ENCODE measurements at regions not wholly inside any gene's neighbourhood (a gene's known extent, or its start where the extent isn't known, plus 50 kb on each side); places are given as distances from the start of the nearest gene placed in this dataset.

DNA sequence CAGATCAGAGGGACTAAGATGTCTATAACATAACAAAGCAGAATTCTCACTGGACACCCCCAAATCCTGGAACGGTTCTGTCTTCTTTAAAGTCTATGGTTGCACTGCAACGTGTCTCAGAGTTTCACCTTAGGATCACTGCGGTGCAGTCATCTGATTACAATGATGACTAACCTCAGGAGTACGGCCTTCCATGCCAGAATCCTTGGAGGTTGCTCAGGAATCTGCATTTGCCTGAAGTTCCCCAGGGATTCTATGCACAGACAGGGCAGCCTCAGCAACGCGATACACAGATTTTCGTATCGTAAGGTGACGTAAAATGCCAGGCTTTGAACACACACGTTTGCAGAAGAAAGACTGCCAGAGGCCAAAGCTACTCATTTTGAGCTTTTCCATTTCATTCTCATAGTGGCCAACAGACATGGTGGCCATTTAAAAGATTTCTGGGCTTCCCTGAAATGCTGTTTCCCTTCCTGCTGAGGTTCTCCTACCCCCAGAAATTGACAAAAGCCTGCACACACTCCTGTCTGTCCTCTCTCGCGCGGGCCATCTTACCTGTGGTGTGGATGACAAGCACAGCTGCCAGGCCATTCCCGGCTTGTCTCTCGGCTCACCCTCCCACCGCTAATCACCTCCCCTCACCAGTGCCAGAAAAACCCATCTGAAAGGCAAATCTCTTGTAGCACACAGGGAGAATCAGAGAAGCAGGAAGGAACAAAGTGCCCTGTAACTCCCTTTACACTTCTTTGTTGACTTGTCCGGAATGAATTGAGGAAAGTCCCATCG is 148.8 kb downstream of the ACKR3 start (continued):
- TF ChIP-seq, protein P1, sequence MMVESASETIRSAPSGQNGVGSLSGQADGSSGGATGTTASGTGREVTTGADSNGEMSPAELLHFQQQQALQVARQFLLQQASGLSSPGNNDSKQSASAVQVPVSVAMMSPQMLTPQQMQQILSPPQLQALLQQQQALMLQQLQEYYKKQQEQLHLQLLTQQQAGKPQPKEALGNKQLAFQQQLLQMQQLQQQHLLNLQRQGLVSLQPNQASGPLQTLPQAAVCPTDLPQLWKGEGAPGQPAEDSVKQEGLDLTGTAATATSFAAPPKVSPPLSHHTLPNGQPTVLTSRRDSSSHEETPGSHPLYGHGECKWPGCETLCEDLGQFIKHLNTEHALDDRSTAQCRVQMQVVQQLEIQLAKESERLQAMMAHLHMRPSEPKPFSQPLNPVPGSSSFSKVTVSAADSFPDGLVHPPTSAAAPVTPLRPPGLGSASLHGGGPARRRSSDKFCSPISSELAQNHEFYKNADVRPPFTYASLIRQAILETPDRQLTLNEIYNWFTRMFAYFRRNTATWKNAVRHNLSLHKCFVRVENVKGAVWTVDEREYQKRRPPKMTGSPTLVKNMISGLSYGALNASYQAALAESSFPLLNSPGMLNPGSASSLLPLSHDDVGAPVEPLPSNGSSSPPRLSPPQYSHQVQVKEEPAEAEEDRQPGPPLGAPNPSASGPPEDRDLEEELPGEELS (CRISPR knock-in tag; IDR thresholded peaks at IDR 0.05) = no peak
- TF ChIP-seq TP53 (CRISPR knock-in tag; IDR thresholded peaks at IDR 0.05) (no peak), PRRX2 (CRISPR knock-in tag; IDR thresholded peaks at IDR 0.05) (no peak), ZNF121 (CRISPR knock-in tag; IDR thresholded peaks at IDR 0.05) (no peak), ZBTB21 (CRISPR knock-in tag; IDR thresholded peaks at IDR 0.05; ENCODE audit: borderline replicate concordance) (no peak), CREB1 (CRISPR knock-in tag; IDR thresholded peaks at IDR 0.05) (no peak)
- TF ChIP-seq, protein P2, sequence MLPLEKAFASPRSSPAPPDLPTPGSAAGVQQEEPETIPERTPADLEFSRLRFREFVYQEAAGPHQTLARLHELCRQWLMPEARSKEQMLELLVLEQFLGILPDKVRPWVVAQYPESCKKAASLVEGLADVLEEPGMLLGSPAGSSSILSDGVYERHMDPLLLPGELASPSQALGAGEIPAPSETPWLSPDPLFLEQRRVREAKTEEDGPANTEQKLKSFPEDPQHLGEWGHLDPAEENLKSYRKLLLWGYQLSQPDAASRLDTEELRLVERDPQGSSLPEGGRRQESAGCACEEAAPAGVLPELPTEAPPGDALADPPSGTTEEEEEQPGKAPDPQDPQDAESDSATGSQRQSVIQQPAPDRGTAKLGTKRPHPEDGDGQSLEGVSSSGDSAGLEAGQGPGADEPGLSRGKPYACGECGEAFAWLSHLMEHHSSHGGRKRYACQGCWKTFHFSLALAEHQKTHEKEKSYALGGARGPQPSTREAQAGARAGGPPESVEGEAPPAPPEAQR (CRISPR knock-in tag; IDR thresholded peaks at IDR 0.05) = no peak
- TF ChIP-seq, protein P3, sequence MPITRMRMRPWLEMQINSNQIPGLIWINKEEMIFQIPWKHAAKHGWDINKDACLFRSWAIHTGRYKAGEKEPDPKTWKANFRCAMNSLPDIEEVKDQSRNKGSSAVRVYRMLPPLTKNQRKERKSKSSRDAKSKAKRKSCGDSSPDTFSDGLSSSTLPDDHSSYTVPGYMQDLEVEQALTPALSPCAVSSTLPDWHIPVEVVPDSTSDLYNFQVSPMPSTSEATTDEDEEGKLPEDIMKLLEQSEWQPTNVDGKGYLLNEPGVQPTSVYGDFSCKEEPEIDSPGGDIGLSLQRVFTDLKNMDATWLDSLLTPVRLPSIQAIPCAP (CRISPR knock-in tag; IDR thresholded peaks at IDR 0.05) = no peak

DNA sequence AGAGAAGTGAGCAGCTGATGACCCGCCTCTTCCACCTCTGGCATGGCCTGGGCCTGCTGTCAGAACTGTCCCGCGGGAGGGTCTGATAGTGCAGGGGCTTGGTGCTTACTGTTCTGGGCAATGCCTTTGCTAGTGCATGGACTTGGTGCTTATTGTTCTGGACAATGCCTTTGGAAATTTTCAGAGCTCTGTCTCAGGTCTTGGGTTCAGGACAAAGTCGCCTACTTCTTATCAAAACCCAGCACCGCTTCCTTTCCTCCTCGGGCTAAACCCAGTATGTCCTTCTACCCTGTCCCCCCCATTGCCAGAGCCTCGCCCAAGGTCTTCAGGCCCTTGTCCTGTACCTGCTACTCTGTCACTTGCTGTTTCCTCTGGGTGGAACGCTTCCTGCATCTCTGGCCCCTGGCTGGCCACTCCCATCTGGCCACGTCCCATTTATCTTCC is 149.6 kb downstream of the ACKR3 start:
- Mint-ChIP-seq H3K27me3 (ENCODE audit: low read depth) (no peaks in the 10 kb centered on the region), H3K27ac (no peak overlapping the region), H3K9me3 (no peaks in the 10 kb centered on the region), H3K4me3 (no peak overlapping the region), H3K4me1 (no peaks in the 10 kb centered on the region), H3K36me3 (no peaks in the 10 kb centered on the region)
- POLR2A ChIA-PET = no interaction called here
- DNase-seq (ENCODE audit: low spot score) (no peak), ATAC-seq (no peak)
- CTCF ChIA-PET = no interaction called here
- TF ChIP-seq CBFB (CRISPR knock-in tag; IDR thresholded peaks at IDR 0.05; ENCODE audit: low read depth) (no peak), RELA (CRISPR knock-in tag; IDR thresholded peaks at IDR 0.05; ENCODE audit: borderline replicate concordance) (no peak), MYBL2 (CRISPR knock-in tag; IDR thresholded peaks at IDR 0.05) (no peak), FOXK1 (CRISPR knock-in tag; IDR thresholded peaks at IDR 0.05) (no peak), RORB (CRISPR knock-in tag; IDR thresholded peaks at IDR 0.05) (no peak)
- TF ChIP-seq, protein P4, sequence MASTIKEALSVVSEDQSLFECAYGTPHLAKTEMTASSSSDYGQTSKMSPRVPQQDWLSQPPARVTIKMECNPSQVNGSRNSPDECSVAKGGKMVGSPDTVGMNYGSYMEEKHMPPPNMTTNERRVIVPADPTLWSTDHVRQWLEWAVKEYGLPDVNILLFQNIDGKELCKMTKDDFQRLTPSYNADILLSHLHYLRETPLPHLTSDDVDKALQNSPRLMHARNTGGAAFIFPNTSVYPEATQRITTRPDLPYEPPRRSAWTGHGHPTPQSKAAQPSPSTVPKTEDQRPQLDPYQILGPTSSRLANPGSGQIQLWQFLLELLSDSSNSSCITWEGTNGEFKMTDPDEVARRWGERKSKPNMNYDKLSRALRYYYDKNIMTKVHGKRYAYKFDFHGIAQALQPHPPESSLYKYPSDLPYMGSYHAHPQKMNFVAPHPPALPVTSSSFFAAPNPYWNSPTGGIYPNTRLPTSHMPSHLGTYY (CRISPR knock-in tag; IDR thresholded peaks at IDR 0.05) = no peak
- TF ChIP-seq, protein P5, sequence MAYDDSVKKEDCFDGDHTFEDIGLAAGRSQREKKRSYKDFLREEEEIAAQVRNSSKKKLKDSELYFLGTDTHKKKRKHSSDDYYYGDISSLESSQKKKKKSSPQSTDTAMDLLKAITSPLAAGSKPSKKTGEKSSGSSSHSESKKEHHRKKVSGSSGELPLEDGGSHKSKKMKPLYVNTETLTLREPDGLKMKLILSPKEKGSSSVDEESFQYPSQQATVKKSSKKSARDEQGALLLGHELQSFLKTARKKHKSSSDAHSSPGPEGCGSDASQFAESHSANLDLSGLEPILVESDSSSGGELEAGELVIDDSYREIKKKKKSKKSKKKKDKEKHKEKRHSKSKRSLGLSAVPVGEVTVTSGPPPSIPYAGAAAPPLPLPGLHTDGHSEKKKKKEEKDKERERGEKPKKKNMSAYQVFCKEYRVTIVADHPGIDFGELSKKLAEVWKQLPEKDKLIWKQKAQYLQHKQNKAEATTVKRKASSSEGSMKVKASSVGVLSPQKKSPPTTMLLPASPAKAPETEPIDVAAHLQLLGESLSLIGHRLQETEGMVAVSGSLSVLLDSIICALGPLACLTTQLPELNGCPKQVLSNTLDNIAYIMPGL (CRISPR knock-in tag; IDR thresholded peaks at IDR 0.05) = no peak
- TF ChIP-seq, protein P2 (CRISPR knock-in tag; IDR thresholded peaks at IDR 0.05) = no peak
